ENCODE measurements at regions not wholly inside any gene's neighbourhood (a gene's known extent, or its start where the extent isn't known, plus 50 kb on each side); places are given as distances from the start of the nearest gene placed in this dataset.

- ATAC-seq (no peak), DNase-seq (ENCODE audit: low spot score in 2 of 2) (no peak)
- Mint-ChIP-seq H3K9me3 (no peaks in the 10 kb centered on the region), H3K4me1 (no peaks in the 10 kb centered on the region), H3K27ac (no peak overlapping the region), H3K36me3 (no peaks in the 10 kb centered on the region), H3K4me3 (no peak overlapping the region)
These were observed 66.6 kb downstream of the NAV1 start for GRCh38 chr1:201605385-201606010.

GRCh38 chr1:201606096-201606495 is 67.2 kb downstream of the NAV1 start:
- Mint-ChIP-seq H3K4me1 (no peaks in the 10 kb centered on the region), H3K9me3 (no peaks in the 10 kb centered on the region), H3K4me3 (no peak overlapping the region), H3K27ac (no peak overlapping the region), H3K36me3 (no peaks in the 10 kb centered on the region)
- ATAC-seq (no peak), DNase-seq (ENCODE audit: low spot score in 2 of 2) (no peak)

DNA sequence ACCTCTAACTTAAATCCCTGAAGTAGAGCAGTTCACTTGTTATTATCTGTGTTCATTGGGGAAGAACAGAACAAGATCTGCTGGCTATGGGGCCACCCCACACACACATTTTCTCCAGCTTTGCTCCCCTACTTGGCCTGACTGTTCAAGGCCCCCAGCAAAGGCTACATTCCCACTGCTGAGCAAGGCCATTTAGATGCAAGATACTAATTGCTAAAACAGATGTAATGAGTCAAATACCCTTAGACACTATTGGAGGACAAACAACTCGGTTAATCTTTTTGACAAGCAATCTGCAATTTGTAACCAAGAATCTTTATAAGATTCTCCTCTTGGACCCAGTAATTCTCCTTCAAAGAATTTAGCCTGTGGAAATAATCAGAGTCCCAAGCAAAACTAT is 67.7 kb downstream of the NAV1 start:
- Mint-ChIP-seq H3K36me3 (no peaks in the 10 kb centered on the region), H3K27ac (no peak overlapping the region), H3K4me1 (no peaks in the 10 kb centered on the region), H3K4me3 (no peak overlapping the region), H3K9me3 (no peaks in the 10 kb centered on the region)
- ATAC-seq = no peak
- DNase-seq (ENCODE audit: low spot score in 2 of 2) = no peak

GRCh38 chr1:201608635-201609395 is 69.9 kb downstream of the NAV1 start:
- no peaks in the 10 kb centered on the region for H3K9me3 Mint-ChIP-seq
- DNase-seq (ENCODE audit: low spot score in 2 of 2) = no peak
- ATAC-seq = peak; percentile 14
- no peaks in the 10 kb centered on the region for H3K4me1 Mint-ChIP-seq
- no peak overlapping the region for H3K4me3 Mint-ChIP-seq
- no peak overlapping the region for H3K27ac Mint-ChIP-seq
- no peaks in the 10 kb centered on the region for H3K36me3 Mint-ChIP-seq

DNA sequence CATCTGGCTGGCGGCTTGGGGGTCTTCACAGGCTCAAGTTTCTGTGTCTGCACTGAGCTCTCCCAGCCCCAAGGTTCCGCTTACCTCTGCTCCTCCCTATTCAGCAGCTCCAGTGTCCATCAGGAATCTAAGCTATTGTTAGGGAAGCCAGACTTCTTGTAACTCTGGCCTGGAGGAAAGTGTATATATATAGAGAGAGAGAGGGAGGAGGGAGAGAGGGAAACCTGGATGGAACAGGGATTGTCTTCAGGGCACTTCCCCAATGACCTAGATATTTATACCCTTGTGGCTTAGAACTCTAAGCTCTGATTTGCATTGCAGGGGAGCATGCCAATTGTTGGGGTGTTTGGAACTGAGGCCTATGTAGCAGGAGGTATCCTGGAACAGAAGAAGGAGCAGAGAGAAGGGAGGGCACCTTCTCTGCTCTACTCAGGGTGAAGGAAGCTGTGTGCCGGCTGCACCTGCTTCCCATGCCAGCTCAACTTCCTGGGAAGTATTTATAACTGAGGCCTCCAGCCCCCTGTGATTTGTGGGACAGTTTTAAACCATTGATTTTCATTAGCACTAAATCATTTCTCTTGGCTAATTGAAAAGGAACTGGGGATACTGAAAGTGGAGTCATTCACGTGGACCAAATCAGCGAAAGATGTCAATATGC is 70.9 kb downstream of the NAV1 start:
- H3K4me3 Mint-ChIP-seq = no peak overlapping the region
- H3K27ac Mint-ChIP-seq = no peak overlapping the region
- no peaks in the 10 kb centered on the region for H3K9me3 Mint-ChIP-seq
- no peaks in the 10 kb centered on the region for H3K4me1 Mint-ChIP-seq
- ATAC-seq (no peak), DNase-seq (ENCODE audit: low spot score in 2 of 2) (no peak)
- H3K36me3 Mint-ChIP-seq = no peaks in the 10 kb centered on the region

GRCh38 chr1:201610858-201611257 is 71.9 kb downstream of the NAV1 start:
- no peak overlapping the region for H3K27ac Mint-ChIP-seq
- DNase-seq (ENCODE audit: low spot score in 2 of 2) (no peak), ATAC-seq (no peak)
- no peaks in the 10 kb centered on the region for H3K36me3 Mint-ChIP-seq
- no peaks in the 10 kb centered on the region for H3K9me3 Mint-ChIP-seq
- H3K4me1 Mint-ChIP-seq = no peaks in the 10 kb centered on the region
- no peak overlapping the region for H3K4me3 Mint-ChIP-seq

DNA sequence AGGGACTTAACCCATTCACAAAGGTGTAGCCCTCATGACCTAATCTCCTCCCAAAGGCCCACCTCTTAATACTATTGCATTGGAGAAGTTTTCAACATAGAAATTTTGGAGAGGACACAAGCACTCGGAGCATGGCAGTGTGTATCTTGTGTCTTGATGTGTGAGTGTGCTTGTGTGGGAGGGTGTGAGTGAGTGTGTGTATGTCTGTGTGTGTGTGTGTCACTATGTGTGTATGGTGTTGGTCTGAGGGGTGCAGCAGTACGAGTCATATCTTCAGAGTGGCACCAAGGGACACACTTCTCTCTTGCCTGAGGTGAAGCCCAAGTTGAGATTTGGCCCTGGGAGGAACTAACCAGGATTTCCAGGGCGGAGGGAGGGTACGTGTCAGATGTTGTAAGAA is 73.7 kb downstream of the NAV1 start:
- H3K36me3 Mint-ChIP-seq = no peaks in the 10 kb centered on the region

GRCh38 chr1:201614262-201615015 is 75.5 kb downstream of the NAV1 start:
- no peak overlapping the region for H3K4me3 Mint-ChIP-seq
- ATAC-seq = no peak
- no peaks in the 10 kb centered on the region for H3K36me3 Mint-ChIP-seq
- no peak for DNase-seq (ENCODE audit: low spot score in 2 of 2)
- H3K4me1 Mint-ChIP-seq = no peaks in the 10 kb centered on the region
- no peak overlapping the region for H3K27ac Mint-ChIP-seq
- H3K9me3 Mint-ChIP-seq = no peaks in the 10 kb centered on the region

More for the DNA sequence above, 73.7 kb downstream of the NAV1 start:
- H3K4me3 Mint-ChIP-seq = no peak overlapping the region
- H3K4me1 Mint-ChIP-seq = no peaks in the 10 kb centered on the region
- ATAC-seq = no peak
- H3K27ac Mint-ChIP-seq = no peak overlapping the region
- no peaks in the 10 kb centered on the region for H3K9me3 Mint-ChIP-seq
- no peak for DNase-seq (ENCODE audit: low spot score in 2 of 2)

DNA sequence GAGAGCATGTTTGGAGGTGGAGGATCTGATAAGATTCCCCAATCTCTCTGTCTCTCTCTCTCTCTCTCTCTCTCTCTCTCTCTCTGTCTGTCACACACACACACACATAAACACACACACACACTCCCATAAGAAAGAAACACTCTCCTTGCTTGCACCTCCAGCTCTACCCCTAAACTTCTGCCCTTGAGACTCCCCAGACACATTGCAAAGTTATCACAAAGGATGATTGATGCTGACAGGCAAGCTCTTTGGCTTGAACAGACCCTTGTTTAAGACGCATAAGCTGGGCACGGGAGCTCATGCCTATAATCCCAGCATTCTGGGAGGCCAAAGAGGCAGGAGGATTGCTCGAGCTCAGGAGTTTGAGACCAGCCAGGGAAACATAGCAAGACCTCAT is 78.2 kb downstream of the NAV1 start:
- Mint-ChIP-seq H3K4me3 (no peak overlapping the region), H3K36me3 (no peaks in the 10 kb centered on the region), H3K4me1 (no peaks in the 10 kb centered on the region), H3K27ac (no peak overlapping the region), H3K9me3 (no peaks in the 10 kb centered on the region)
- ATAC-seq (no peak), DNase-seq (ENCODE audit: low spot score in 2 of 2) (no peak)

DNA sequence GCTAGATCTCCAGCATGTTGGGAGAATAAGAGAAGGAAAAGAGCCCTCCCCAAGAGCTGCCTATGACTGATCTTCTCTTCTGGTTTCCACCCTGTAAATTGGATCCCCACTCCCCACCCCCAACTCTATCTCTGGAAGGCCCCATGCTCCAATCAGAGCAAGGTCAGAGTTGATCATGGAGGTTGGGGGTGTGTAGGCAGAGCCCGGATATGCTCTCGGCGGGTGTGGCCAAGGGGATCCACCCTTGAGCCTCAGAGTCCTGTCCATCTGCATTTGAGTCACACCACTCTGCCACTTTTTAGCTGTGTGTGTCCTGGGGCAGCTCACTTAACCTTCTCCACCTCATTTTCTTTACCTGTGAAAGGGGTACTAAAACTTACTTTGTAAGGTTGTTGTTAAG is 79.5 kb downstream of the NAV1 start:
- ATAC-seq (no peak), DNase-seq (ENCODE audit: low spot score in 2 of 2) (no peak)
- Mint-ChIP-seq H3K4me1 (no peaks in the 10 kb centered on the region), H3K36me3 (no peaks in the 10 kb centered on the region), H3K4me3 (no peak overlapping the region), H3K9me3 (no peaks in the 10 kb centered on the region), H3K27ac (no peak overlapping the region)

DNA sequence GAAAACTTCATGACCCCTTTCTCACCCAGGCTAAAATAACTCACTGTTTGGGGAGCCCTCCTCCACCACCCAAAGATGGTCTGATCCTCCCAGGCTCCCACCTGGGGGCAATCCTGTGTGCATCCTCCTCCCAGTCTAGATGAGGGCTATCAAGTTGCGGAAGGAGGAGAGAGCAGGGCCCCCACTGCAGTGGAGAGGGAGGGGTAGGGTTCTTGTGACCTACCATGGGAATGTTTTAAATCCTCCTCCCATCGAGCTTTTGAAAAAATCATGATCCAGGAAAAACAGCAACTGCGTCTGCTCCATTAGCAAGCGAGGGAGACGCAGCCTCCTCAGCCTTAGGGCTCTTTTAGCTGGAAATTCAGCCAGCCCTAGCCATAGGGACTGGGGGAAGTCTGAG is 80.0 kb downstream of the NAV1 start:
- no peak for ATAC-seq
- Mint-ChIP-seq H3K4me1 (no peaks in the 10 kb centered on the region), H3K36me3 (no peaks in the 10 kb centered on the region), H3K9me3 (no peaks in the 10 kb centered on the region), H3K4me3 (no peak overlapping the region), H3K27ac (no peak overlapping the region)
- no peak for DNase-seq (ENCODE audit: low spot score in 2 of 2)

GRCh38 chr1:201619513-201619912 is 80.6 kb downstream of the NAV1 start:
- Mint-ChIP-seq H3K9me3 (no peaks in the 10 kb centered on the region), H3K4me1 (no peaks in the 10 kb centered on the region), H3K36me3 (no peaks in the 10 kb centered on the region), H3K27ac (no peak overlapping the region), H3K4me3 (no peak overlapping the region)
- ATAC-seq (no peak), DNase-seq (ENCODE audit: low spot score in 2 of 2) (no peak)

DNA sequence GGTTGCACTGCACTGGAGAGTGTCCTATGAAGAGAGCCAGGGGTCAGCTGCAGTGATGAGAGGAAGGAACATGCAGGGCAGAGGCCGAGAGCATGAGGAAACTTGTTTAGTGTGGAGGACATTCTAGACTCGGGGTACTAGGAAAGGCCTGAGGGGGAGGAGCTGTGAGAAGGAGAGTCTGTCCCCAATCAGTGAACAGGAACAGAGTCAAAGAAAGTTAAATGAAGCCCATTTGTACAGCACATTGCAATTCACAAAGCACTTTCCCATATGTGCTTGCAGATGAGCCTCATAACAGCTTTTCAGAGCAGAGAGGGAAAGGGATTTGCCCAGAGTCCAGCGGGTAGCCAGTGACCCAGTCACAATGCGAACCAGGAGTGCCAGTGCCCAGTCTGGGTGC is 83.4 kb downstream of the NAV1 start:
- no peaks in the 10 kb centered on the region for H3K9me3 Mint-ChIP-seq
- H3K4me1 Mint-ChIP-seq = no peaks in the 10 kb centered on the region
- no peaks in the 10 kb centered on the region for H3K36me3 Mint-ChIP-seq
- no peak for ATAC-seq
- no peak overlapping the region for H3K4me3 Mint-ChIP-seq
- no peak for DNase-seq (ENCODE audit: low spot score in 2 of 2)
- H3K27ac Mint-ChIP-seq = no peak overlapping the region

DNA sequence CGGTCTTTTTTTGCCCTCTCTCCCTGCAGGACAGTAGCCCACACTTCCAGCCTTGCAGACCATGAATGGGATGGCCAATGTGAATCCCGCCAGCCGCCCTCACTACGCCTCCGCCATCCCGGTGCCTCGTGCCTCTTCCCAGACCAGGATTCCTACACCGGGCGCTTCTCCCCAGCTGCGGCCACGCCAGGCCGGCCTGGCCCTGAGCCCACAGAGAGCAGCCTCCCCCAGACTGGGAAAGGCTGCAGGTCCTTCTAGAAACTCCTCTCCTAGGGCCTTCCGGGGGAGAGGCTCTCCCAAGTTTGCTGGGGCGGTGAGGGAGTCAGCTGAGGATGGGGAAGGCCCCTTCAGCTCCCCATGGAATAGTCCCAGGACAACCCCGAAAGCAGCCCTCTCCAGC is 83.9 kb downstream of the NAV1 start:
- DNase-seq (ENCODE audit: low spot score in 2 of 2) = no peak
- Mint-ChIP-seq H3K4me3 (no peak overlapping the region), H3K36me3 (no peaks in the 10 kb centered on the region), H3K9me3 (no peaks in the 10 kb centered on the region), H3K4me1 (no peaks in the 10 kb centered on the region), H3K27ac (no peak overlapping the region)
- ATAC-seq = no peak

DNA sequence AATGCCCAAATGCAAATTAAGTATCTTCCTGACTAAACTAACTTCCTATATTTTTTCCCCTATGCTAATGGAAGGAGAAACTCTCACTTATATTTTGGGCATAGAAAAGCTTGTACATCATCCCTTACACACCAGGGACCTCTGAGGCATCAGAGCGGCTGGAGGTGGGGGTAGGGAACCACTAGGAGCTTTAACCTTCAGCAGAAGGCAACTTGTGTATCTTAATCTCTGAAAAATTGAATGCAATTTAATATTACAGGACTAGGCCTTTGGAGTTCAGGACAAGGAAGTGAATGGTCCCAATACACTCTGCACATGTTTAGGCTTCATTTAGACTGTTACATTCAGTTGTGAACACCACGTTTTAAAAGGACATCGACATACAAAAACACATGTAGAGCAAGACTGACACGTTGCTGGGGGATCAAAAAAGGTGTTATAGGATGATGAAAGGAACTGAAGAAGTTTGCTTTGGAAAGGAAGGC is 85.9 kb downstream of the NAV1 start:
- H3K36me3 Mint-ChIP-seq = no peaks in the 10 kb centered on the region
- H3K4me1 Mint-ChIP-seq = no peaks in the 10 kb centered on the region
- no peak for DNase-seq (ENCODE audit: low spot score in 2 of 2)
- no peak overlapping the region for H3K4me3 Mint-ChIP-seq
- H3K9me3 Mint-ChIP-seq = no peaks in the 10 kb centered on the region
- ATAC-seq = no peak
- H3K27ac Mint-ChIP-seq = no peak overlapping the region

All from stimulated activated effector memory CD8-positive, alpha-beta T cell treated with anti-CD3 and anti-CD28 coated beads, Interleukin-12 subunit alpha, Interleukin-12 subunit beta, amount 100 ng/mL, for 72 hours (primary cell).